ENCODE measurements at regions not wholly inside any gene's neighbourhood (a gene's known extent, or its start where the extent isn't known, plus 50 kb on each side); places are given as distances from the start of the nearest gene placed in this dataset.

DNA sequence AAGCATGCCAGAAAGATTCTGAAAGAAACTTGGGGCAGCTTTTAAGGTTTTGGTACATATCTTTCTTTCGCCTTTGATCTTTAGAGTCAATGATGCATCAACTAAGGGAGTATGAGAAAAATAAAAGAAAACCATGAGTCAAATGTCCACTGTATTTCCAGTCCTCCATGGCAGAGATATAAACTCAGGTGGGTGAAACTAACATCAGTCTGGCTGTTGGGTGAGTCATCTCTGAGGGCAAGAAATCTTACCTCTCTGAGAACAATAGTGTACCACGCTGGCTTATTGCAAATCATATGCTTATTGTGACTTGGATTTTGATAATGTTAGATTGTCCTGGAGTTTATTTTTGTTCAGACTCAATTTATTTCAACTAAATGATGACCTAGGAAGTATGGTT lies 521.0 kb downstream of the PLCL1 start:
- Histone ChIP-seq H3K27ac (no peak overlapping the region), H3K9me3 (ENCODE audit: insufficient read depth, low read depth) (no peaks in the 10 kb centered on the region), H3K4me2 (no peak overlapping the region), H3K4me1 (replicated peaks; ENCODE audit: insufficient read depth) (no peaks in the 10 kb centered on the region), H3F3A (ENCODE audit: insufficient read depth, low read depth) (no peaks in the 10 kb centered on the region), H3K36me3 (ENCODE audit: low read depth) (no peaks in the 10 kb centered on the region), H3K27me3 (ENCODE audit: insufficient read depth, low read depth) (no peaks in the 10 kb centered on the region), H3K79me2 (ENCODE audit: low read depth) (no peaks in the 10 kb centered on the region), H4K20me1 (ENCODE audit: insufficient read depth) (no peaks in the 10 kb centered on the region), H3K9me2 (ENCODE audit: insufficient read depth) (no peaks in the 10 kb centered on the region), H3K4me3 (no peak overlapping the region), H2AFZ (no peak overlapping the region)
- no peak for DNase-seq
- BruUV-seq (replicated peaks): no TSS peak
- intact Hi-C loops (cut with micrococcal nuclease; ENCODE audit: unreplicated experiment): no loop called here
- no peak for TF ChIP-seq EZH2 (IDR thresholded peaks at IDR 0.05; ENCODE audit: low read depth)
- TF ChIP-seq, protein P1, sequence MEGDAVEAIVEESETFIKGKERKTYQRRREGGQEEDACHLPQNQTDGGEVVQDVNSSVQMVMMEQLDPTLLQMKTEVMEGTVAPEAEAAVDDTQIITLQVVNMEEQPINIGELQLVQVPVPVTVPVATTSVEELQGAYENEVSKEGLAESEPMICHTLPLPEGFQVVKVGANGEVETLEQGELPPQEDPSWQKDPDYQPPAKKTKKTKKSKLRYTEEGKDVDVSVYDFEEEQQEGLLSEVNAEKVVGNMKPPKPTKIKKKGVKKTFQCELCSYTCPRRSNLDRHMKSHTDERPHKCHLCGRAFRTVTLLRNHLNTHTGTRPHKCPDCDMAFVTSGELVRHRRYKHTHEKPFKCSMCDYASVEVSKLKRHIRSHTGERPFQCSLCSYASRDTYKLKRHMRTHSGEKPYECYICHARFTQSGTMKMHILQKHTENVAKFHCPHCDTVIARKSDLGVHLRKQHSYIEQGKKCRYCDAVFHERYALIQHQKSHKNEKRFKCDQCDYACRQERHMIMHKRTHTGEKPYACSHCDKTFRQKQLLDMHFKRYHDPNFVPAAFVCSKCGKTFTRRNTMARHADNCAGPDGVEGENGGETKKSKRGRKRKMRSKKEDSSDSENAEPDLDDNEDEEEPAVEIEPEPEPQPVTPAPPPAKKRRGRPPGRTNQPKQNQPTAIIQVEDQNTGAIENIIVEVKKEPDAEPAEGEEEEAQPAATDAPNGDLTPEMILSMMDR (conservative IDR thresholded peaks at IDR 0.05): no peak
- CTCF ChIA-PET: no interaction called here
- POLR2A ChIA-PET (ENCODE audit: unreplicated experiment): no interaction called here

GRCh38 chr2:198324071-198324470 lies 519.7 kb downstream of the PLCL1 start:
- no peak for TF ChIP-seq EZH2 (IDR thresholded peaks at IDR 0.05; ENCODE audit: low read depth)
- TF ChIP-seq, protein P1 (conservative IDR thresholded peaks at IDR 0.05): no peak
- Histone ChIP-seq H3K27ac (no peak overlapping the region), H3K9me3 (ENCODE audit: insufficient read depth, low read depth) (no peaks in the 10 kb centered on the region), H3K4me1 (replicated peaks; ENCODE audit: insufficient read depth) (no peaks in the 10 kb centered on the region), H3K27me3 (ENCODE audit: insufficient read depth, low read depth) (no peaks in the 10 kb centered on the region), H3K4me2 (no peak overlapping the region), H3K79me2 (ENCODE audit: low read depth) (no peaks in the 10 kb centered on the region), H3K9me2 (ENCODE audit: insufficient read depth) (no peaks in the 10 kb centered on the region), H3F3A (ENCODE audit: insufficient read depth, low read depth) (no peaks in the 10 kb centered on the region), H4K20me1 (ENCODE audit: insufficient read depth) (no peaks in the 10 kb centered on the region), H3K36me3 (ENCODE audit: low read depth) (no peaks in the 10 kb centered on the region), H2AFZ (no peak overlapping the region), H3K4me3 (no peak overlapping the region)
- ChIA-PET POLR2A (ENCODE audit: unreplicated experiment) (no interaction called here), CTCF (no interaction called here)
- DNase-seq: no peak
- BruUV-seq (replicated peaks): no TSS peak
- intact Hi-C loops (cut with micrococcal nuclease; ENCODE audit: unreplicated experiment): no loop called here

GRCh38 chr2:198322275-198322674 lies 517.9 kb downstream of the PLCL1 start:
- H3K9me2 ChIP-seq (ENCODE audit: insufficient read depth): no peaks in the 10 kb centered on the region
- H3K36me3 ChIP-seq (ENCODE audit: low read depth): no peaks in the 10 kb centered on the region
- H2AFZ ChIP-seq: no peak overlapping the region
- no peak overlapping the region for H3K4me2 ChIP-seq
- CTCF ChIA-PET: no interaction called here
- H3K27ac ChIP-seq: no peak overlapping the region
- BruUV-seq (replicated peaks): no TSS peak
- H3F3A ChIP-seq (ENCODE audit: insufficient read depth, low read depth): no peaks in the 10 kb centered on the region
- H4K20me1 ChIP-seq (ENCODE audit: insufficient read depth): no peaks in the 10 kb centered on the region
- no peak overlapping the region for H3K4me3 ChIP-seq
- H3K27me3 ChIP-seq (ENCODE audit: insufficient read depth, low read depth): no peaks in the 10 kb centered on the region
- H3K4me1 ChIP-seq (replicated peaks; ENCODE audit: insufficient read depth): no peaks in the 10 kb centered on the region
- no peaks in the 10 kb centered on the region for H3K79me2 ChIP-seq (ENCODE audit: low read depth)
- intact Hi-C loops (cut with micrococcal nuclease; ENCODE audit: unreplicated experiment): no loop called here
- POLR2A ChIA-PET (ENCODE audit: unreplicated experiment): no interaction called here
- TF ChIP-seq, protein P1 (conservative IDR thresholded peaks at IDR 0.05): no peak
- TF ChIP-seq EZH2 (IDR thresholded peaks at IDR 0.05; ENCODE audit: low read depth): no peak
- DNase-seq: no peak
- H3K9me3 ChIP-seq (ENCODE audit: insufficient read depth, low read depth): no peaks in the 10 kb centered on the region

Data from PC-9 (cell line).